IMR-90 (cell line): ENCODE measurements at regions not wholly inside any gene's neighbourhood (a gene's known extent, or its start where the extent isn't known, plus 50 kb on each side); places are given as distances from the start of the nearest gene placed in this dataset.

ENCODE experiments used
- BHLHE40 ChIP-seq: fragments of 150-350 bp; IDR thresholded peaks from 2 replicates; pipeline ENCODE4 v1.6.1; 2016; ENCODE audit warnings: mild to moderate bottlenecking, low read depth, low read length
- CEBPB ChIP-seq: IDR thresholded peaks from 2 replicates; pipeline ENCODE4 v1.6.1; 2012; ENCODE audit warnings: low read depth, low read length, improper control_type of control experiment
- FOS ChIP-seq: fragments of 150-350 bp; IDR thresholded peaks from 2 replicates; pipeline ENCODE4 v1.6.1; 2016; ENCODE audit warnings: low read depth, low read length
- MAFK ChIP-seq: IDR thresholded peaks from 2 replicates; pipeline ENCODE4 v1.6.1; 2012; ENCODE audit warnings: low read depth, low read length, improper control_type of control experiment
- MAZ ChIP-seq: IDR thresholded peaks from 2 replicates; pipeline ENCODE4 v1.6.1; 2012; ENCODE audit warnings: low read depth, mild to moderate bottlenecking, low read length, improper control_type of control experiment, moderate library complexity, borderline replicate concordance
- MXI1 ChIP-seq: IDR thresholded peaks from 2 replicates; pipeline ENCODE4 v1.6.1; 2012; ENCODE audit warnings: low read depth, mild to moderate bottlenecking, low read length, moderate library complexity, borderline replicate concordance
- POLR2A ChIP-seq: IDR thresholded peaks from 2 replicates; pipeline ENCODE4 v1.6.1; 2012; ENCODE audit warnings: mild to moderate bottlenecking, low read depth, low read length
- RAD21 ChIP-seq: IDR thresholded peaks from 2 replicates; pipeline ENCODE4 v1.6.1; 2012; ENCODE audit warnings: low read length, improper control_type of control experiment
- RCOR1 ChIP-seq: IDR thresholded peaks from 2 replicates; pipeline ENCODE4 v1.6.1; 2012; ENCODE audit warnings: mild to moderate bottlenecking, low read length, improper control_type of control experiment; ENCODE audit not compliant: insufficient replicate concordance
- RFX5 ChIP-seq: IDR thresholded peaks from 2 replicates; pipeline ENCODE4 v1.8.0; 2012; ENCODE audit warnings: low read depth, mild to moderate bottlenecking, low read length, moderate library complexity
- SMC3 ChIP-seq: fragments of 150-350 bp; IDR thresholded peaks from 2 replicates; pipeline ENCODE4 v1.6.1; 2016; ENCODE audit warnings: low read depth, mild to moderate bottlenecking, antibody characterized with exemption, low read length, moderate library complexity
- TF ChIP-seq, protein P1 (sequence below): conservative IDR thresholded peaks from 2 replicates; pipeline ENCODE4 v1.5.1; 2012; ENCODE audit warnings: mild to moderate bottlenecking, low read depth, low read length, improper control_type of control experiment
- TF ChIP-seq, protein P2 (sequence below): fragments of 150-350 bp; IDR thresholded peaks from 2 replicates; pipeline ENCODE4 v1.6.1; 2017; ENCODE audit warnings: mild to moderate bottlenecking, antibody characterized with exemption, low read length, low read depth
- TF ChIP-seq, protein P3 (sequence below): fragments of 150-350 bp; IDR thresholded peaks from 2 replicates; pipeline ENCODE4 v1.6.1; 2016; ENCODE audit warnings: low read depth, mild to moderate bottlenecking, low read length, moderate library complexity, borderline replicate concordance

DNA sequence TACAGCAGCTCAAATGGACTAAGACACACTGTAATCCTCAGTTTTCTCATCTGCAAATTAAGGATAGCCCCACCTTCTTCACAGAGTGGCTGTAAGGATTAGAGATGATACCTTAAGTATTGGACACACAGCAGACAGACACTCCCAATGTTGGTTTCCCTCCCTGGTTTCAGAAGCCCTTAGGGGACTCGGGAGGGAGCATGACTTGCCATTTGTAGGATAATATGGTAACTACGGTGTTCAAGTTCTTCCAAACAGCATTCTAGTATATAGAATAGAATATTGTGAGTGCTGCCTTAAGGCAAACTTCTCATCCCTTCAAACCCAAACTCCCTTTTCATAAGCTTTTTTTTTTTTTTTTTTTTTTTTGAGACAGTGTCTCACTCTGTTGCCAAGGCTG is 101.9 kb downstream of the COPRS start:
- TF ChIP-seq, protein P1, sequence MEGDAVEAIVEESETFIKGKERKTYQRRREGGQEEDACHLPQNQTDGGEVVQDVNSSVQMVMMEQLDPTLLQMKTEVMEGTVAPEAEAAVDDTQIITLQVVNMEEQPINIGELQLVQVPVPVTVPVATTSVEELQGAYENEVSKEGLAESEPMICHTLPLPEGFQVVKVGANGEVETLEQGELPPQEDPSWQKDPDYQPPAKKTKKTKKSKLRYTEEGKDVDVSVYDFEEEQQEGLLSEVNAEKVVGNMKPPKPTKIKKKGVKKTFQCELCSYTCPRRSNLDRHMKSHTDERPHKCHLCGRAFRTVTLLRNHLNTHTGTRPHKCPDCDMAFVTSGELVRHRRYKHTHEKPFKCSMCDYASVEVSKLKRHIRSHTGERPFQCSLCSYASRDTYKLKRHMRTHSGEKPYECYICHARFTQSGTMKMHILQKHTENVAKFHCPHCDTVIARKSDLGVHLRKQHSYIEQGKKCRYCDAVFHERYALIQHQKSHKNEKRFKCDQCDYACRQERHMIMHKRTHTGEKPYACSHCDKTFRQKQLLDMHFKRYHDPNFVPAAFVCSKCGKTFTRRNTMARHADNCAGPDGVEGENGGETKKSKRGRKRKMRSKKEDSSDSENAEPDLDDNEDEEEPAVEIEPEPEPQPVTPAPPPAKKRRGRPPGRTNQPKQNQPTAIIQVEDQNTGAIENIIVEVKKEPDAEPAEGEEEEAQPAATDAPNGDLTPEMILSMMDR, result no peak
- TF ChIP-seq RAD21 (no peak), POLR2A (no peak), FOS (no peak), CEBPB (no peak), SMC3 (no peak), RFX5 (no peak), RCOR1 (no peak), BHLHE40 (no peak), MAZ (no peak), MAFK (no peak), MXI1 (no peak)
- TF ChIP-seq, protein P2, sequence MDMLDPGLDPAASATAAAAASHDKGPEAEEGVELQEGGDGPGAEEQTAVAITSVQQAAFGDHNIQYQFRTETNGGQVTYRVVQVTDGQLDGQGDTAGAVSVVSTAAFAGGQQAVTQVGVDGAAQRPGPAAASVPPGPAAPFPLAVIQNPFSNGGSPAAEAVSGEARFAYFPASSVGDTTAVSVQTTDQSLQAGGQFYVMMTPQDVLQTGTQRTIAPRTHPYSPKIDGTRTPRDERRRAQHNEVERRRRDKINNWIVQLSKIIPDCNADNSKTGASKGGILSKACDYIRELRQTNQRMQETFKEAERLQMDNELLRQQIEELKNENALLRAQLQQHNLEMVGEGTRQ, result no peak
- TF ChIP-seq, protein P3, sequence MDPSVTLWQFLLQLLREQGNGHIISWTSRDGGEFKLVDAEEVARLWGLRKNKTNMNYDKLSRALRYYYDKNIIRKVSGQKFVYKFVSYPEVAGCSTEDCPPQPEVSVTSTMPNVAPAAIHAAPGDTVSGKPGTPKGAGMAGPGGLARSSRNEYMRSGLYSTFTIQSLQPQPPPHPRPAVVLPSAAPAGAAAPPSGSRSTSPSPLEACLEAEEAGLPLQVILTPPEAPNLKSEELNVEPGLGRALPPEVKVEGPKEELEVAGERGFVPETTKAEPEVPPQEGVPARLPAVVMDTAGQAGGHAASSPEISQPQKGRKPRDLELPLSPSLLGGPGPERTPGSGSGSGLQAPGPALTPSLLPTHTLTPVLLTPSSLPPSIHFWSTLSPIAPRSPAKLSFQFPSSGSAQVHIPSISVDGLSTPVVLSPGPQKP, result no peak
